ENCODE measurements at regions not wholly inside any gene's neighbourhood (a gene's known extent, or its start where the extent isn't known, plus 50 kb on each side); places are given as distances from the start of the nearest gene placed in this dataset.
"Not testable (repeated sequence)": the region's sequence is repeated elsewhere in the genome, so short reads cannot be mapped to it uniquely, and the experiment has no call there.

DNA sequence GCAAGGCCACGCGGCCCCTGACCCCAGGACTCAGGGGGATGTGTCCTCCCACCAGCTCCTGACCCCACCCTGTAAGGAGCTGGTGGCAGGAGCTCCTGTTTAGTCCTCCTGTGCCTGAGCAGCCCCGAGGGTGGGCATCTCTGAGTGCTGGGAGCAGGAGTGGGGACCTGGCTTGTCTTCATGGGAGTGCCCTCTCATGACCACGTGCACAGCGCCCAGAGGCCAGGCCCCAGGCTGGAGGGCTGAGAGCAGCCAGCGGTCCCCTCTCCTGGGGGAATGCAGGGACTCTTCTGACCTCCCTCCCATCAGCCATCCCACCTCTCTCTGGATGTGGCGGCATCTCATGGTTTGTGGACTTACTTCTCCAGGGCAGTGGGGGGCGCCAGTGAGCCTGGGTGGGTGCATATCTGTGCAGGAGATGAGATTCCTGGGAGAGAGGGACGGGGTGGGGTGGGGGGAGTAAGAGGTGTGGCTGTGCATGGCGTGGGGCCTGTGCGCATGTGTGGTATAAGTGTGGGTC lies 205.6 kb downstream of the TBC1D2B start:
- FAIRE-seq: no peak
- no peak for DNase-seq (ENCODE audit: low read depth)
- H3K4me3 ChIP-seq (ENCODE audit: low read depth, low read length): no peak overlapping the region
- TF ChIP-seq, protein P1, sequence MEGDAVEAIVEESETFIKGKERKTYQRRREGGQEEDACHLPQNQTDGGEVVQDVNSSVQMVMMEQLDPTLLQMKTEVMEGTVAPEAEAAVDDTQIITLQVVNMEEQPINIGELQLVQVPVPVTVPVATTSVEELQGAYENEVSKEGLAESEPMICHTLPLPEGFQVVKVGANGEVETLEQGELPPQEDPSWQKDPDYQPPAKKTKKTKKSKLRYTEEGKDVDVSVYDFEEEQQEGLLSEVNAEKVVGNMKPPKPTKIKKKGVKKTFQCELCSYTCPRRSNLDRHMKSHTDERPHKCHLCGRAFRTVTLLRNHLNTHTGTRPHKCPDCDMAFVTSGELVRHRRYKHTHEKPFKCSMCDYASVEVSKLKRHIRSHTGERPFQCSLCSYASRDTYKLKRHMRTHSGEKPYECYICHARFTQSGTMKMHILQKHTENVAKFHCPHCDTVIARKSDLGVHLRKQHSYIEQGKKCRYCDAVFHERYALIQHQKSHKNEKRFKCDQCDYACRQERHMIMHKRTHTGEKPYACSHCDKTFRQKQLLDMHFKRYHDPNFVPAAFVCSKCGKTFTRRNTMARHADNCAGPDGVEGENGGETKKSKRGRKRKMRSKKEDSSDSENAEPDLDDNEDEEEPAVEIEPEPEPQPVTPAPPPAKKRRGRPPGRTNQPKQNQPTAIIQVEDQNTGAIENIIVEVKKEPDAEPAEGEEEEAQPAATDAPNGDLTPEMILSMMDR (IDR thresholded peaks at IDR 0.05; ENCODE audit: insufficient read depth, low read length, severe bottlenecking): no peak
- no peaks in the 10 kb centered on the region for H3K27me3 ChIP-seq (ENCODE audit: control insufficient read depth, insufficient read depth, low read length)
- no peaks in the 10 kb centered on the region for H3K36me3 ChIP-seq (ENCODE audit: control insufficient read depth, insufficient read depth, low read length)

GRCh38 chr15:77870195-77871065 lies 207.1 kb downstream of the TBC1D2B start:
- TF ChIP-seq, protein P1 (IDR thresholded peaks at IDR 0.05; ENCODE audit: insufficient read depth, low read length, severe bottlenecking): peak; percentile 90
- FAIRE-seq (peak; percentile 18), DNase-seq (ENCODE audit: low read depth) (peak; percentile 51)

DNA sequence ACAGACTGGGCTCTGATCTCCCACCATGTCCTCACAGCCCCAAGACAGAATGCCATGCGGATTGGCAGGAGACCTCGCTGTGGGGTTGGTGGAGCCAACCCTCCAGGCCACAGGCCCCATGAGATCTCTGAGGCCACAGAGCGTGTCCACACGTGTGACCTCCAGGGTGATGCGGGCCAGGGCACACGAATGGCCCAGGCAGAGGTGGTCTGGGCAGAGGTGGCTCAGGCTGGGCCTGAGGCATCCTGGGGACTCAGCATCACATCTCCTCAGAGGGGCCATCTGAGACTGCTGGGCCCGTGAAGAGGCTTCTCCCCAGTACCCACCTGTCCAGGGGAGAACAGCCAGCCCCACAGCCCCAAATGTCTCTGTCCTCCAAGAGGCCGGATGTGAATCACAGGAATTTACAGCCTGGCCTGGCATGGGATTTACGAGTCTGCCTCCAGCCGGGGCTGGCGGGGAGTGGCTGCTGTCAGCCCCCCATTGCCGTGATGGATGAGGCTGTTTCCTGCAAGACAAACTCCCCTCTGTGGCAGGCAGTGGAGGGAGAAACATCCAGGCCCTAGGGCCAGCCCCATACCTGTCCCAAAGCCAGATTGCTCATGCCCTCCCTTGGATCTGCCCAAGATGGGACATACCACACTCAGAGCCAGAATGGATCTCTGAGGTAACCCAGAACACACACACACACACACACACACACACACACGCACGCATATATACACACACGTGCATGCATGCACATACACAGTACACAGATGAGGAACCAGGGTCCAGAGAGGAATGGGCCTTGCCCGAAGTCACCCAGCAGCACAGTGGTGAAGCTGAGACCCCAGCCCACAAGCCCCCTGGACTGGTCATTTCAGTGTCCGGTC lies 208.3 kb downstream of the TBC1D2B start:
- FAIRE-seq (peak; percentile 7), DNase-seq (ENCODE audit: low read depth) (no peak)
- Histone ChIP-seq H3K36me3 (ENCODE audit: control insufficient read depth, insufficient read depth, low read length) (no peaks in the 10 kb centered on the region), H3K27me3 (ENCODE audit: control insufficient read depth, insufficient read depth, low read length) (no peaks in the 10 kb centered on the region), H3K4me3 (ENCODE audit: low read depth, low read length) (no peak overlapping the region)
- TF ChIP-seq, protein P1 (IDR thresholded peaks at IDR 0.05; ENCODE audit: insufficient read depth, low read length, severe bottlenecking): no peak

More at GRCh38 chr15:77870195-77871065, 207.1 kb downstream of the TBC1D2B start:
- Histone ChIP-seq H3K36me3 (ENCODE audit: control insufficient read depth, insufficient read depth, low read length) (no peaks in the 10 kb centered on the region), H3K27me3 (ENCODE audit: control insufficient read depth, insufficient read depth, low read length) (no peaks in the 10 kb centered on the region), H3K4me3 (ENCODE audit: low read depth, low read length) (no peak overlapping the region)

GRCh38 chr15:77868048-77868629 lies 209.4 kb downstream of the TBC1D2B start:
- DNase-seq (ENCODE audit: low read depth): not testable (repeated sequence)

DNA sequence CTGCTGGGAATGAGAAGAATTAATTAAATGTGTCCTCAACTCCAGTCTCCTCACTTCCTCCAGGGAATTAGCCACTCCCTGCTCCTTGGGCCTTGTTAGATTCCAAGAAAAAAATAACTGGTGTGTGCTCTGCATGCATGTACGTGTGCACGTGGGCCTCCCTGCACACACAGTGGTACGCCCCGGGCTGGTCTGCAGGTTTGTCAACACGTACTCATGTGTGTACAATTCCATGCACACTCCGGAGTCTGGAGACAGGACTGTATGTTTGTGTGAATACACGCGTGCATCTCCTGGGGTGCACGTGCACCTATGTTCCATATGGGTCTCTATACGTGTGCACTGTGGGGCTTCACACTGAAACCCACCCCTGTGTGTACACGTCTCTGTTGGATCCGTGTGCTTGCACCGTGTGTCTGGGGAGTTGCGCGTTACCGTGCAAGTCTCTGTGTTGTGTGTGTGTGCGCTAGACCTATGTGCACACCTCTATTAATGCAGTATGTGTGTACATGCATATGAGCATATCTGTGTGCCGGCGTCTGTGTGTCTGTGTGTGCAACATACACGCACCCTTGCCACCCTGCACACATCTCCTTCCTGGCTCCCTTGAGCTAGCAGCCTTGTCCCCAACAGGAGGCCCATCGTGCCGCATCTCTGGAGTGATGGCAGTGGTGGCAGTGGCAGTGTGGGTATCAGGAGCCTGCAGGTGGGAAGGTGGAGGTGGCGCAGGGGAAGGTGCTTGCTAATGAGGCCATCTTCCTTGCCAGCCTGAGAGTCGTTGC lies 210.1 kb downstream of the TBC1D2B start:
- FAIRE-seq (peak; percentile 89), DNase-seq (ENCODE audit: low read depth) (no peak)
- no peaks in the 10 kb centered on the region for H3K36me3 ChIP-seq (ENCODE audit: control insufficient read depth, insufficient read depth, low read length)
- H3K4me3 ChIP-seq (ENCODE audit: low read depth, low read length): no peak overlapping the region
- TF ChIP-seq, protein P1 (IDR thresholded peaks at IDR 0.05; ENCODE audit: insufficient read depth, low read length, severe bottlenecking): no peak
- no peaks in the 10 kb centered on the region for H3K27me3 ChIP-seq (ENCODE audit: control insufficient read depth, insufficient read depth, low read length)

More at GRCh38 chr15:77868048-77868629, 209.4 kb downstream of the TBC1D2B start:
- H3K36me3 ChIP-seq (ENCODE audit: control insufficient read depth, insufficient read depth, low read length); H3K4me3 ChIP-seq (ENCODE audit: low read depth, low read length); H3K27me3 ChIP-seq (ENCODE audit: control insufficient read depth, insufficient read depth, low read length): not testable (repeated sequence)
- FAIRE-seq: peak; percentile 94
